Nephron (organoid): ENCODE measurements at regions not wholly inside any gene's neighbourhood (a gene's known extent, or its start where the extent isn't known, plus 50 kb on each side); places are given as distances from the start of the nearest gene placed in this dataset.
"Not testable (repeated sequence)": the region's sequence is repeated elsewhere in the genome, so short reads cannot be mapped to it uniquely, and the experiment has no call there.

Experiments
- H3K27ac Mint-ChIP-seq, 3 experiments: 2 replicates each; pipeline ENCODE4 v1.8.0; 2020; ENCODE audit warnings: mixed read lengths in 3 of 3, mild to moderate bottlenecking in 2 of 3, moderate library complexity in 1 of 3
- H3K27me3 Mint-ChIP-seq: 2 replicates; pipeline ENCODE4 v1.8.0; 2021; ENCODE audit warnings: low read depth, mild to moderate bottlenecking, moderate library complexity, mixed read lengths
- H3K36me3 Mint-ChIP-seq: 2 replicates; pipeline ENCODE4 v1.8.0; 2020; ENCODE audit warnings: low read depth, mixed read lengths
- H3K4me1 Mint-ChIP-seq: 2 replicates; pipeline ENCODE4 v1.8.0; 2020; ENCODE audit warnings: mixed read lengths
- H3K4me3 Mint-ChIP-seq, 3 experiments: 2 replicates each; pipeline ENCODE4 v1.8.0; 2020; ENCODE audit warnings: mild to moderate bottlenecking in 3 of 3, mixed read lengths in 3 of 3, moderate library complexity in 2 of 3
- H3K9me3 Mint-ChIP-seq: 2 replicates; pipeline ENCODE4 v1.8.0; 2020; ENCODE audit warnings: mixed read lengths
- CTCF ChIP-seq, 3 experiments: fragments of 200-600 bp; sonication (generic); IDR thresholded peaks; one replicate each; pipeline ENCODE4 v1.5.0; 2021; ENCODE audit warnings: antibody characterized with exemption in 3 of 3; ENCODE audit not compliant: unreplicated experiment in 3 of 3

GRCh38 chr3:34678575-34678974 lies 880.1 kb downstream of the PDCD6IP start:
- H3K4me1 Mint-ChIP-seq = peaks cover 3% of the 10 kb centered on the region
- peaks cover 12% of the 10 kb centered on the region for H3K9me3 Mint-ChIP-seq
- no peaks in the 10 kb centered on the region for H3K27me3 Mint-ChIP-seq
- H3K27ac Mint-ChIP-seq = no peak overlapping the region
- H3K4me3 Mint-ChIP-seq = no peak overlapping the region
- no peak for TF ChIP-seq CTCF (IDR thresholded peaks at IDR 0.05; ENCODE audit: unreplicated experiment in 3 of 3)
- H3K36me3 Mint-ChIP-seq = peaks cover 3% of the 10 kb centered on the region

- H3K4me1 Mint-ChIP-seq, H3K27ac Mint-ChIP-seq, H3K36me3 Mint-ChIP-seq, H3K27me3 Mint-ChIP-seq, H3K4me3 Mint-ChIP-seq: not testable (repeated sequence)
- H3K9me3 Mint-ChIP-seq = peaks cover 12% of the 10 kb centered on the region
Observed at GRCh38 chr3:34679055-34679454, 880.6 kb downstream of the PDCD6IP start.

- no peak overlapping the region for H3K4me3 Mint-ChIP-seq
- H3K4me1 Mint-ChIP-seq = peaks cover 3% of the 10 kb centered on the region
- peaks cover 10% of the 10 kb centered on the region for H3K9me3 Mint-ChIP-seq
- peak; percentile 53 to 74 (median 63) for TF ChIP-seq CTCF (IDR thresholded peaks at IDR 0.05; ENCODE audit: unreplicated experiment in 3 of 3)
- H3K27ac Mint-ChIP-seq = peak overlapping the region in 1 of 3 experiments; percentile 7
- no peaks in the 10 kb centered on the region for H3K27me3 Mint-ChIP-seq
- H3K36me3 Mint-ChIP-seq = peaks cover 3% of the 10 kb centered on the region
Observed at GRCh38 chr3:34683851-34684250, 885.4 kb downstream of the PDCD6IP start.

- Mint-ChIP-seq H3K9me3 (no peaks in the 10 kb centered on the region), H3K36me3 (no peaks in the 10 kb centered on the region), H3K27ac (no peak overlapping the region), H3K4me3 (no peak overlapping the region), H3K27me3 (no peaks in the 10 kb centered on the region), H3K4me1 (no peaks in the 10 kb centered on the region)
- TF ChIP-seq CTCF (IDR thresholded peaks at IDR 0.05; ENCODE audit: unreplicated experiment in 3 of 3) = no peak
Observed at GRCh38 chr3:34686541-34686940, 888.1 kb downstream of the PDCD6IP start.

GRCh38 chr3:34687671-34688070 lies 889.2 kb downstream of the PDCD6IP start:
- Mint-ChIP-seq H3K27ac (no peak overlapping the region), H3K4me3 (no peak overlapping the region), H3K27me3 (no peaks in the 10 kb centered on the region), H3K9me3 (peaks cover 4% of the 10 kb centered on the region), H3K4me1 (no peaks in the 10 kb centered on the region), H3K36me3 (no peaks in the 10 kb centered on the region)
- no peak for TF ChIP-seq CTCF (IDR thresholded peaks at IDR 0.05; ENCODE audit: unreplicated experiment in 3 of 3)

GRCh38 chr3:34696831-34697230 lies 898.4 kb downstream of the PDCD6IP start:
- Mint-ChIP-seq H3K4me3 (no peak overlapping the region), H3K4me1 (no peaks in the 10 kb centered on the region), H3K9me3 (peaks cover 37% of the 10 kb centered on the region), H3K27me3 (no peaks in the 10 kb centered on the region), H3K27ac (no peak overlapping the region), H3K36me3 (no peaks in the 10 kb centered on the region)
- TF ChIP-seq CTCF (IDR thresholded peaks at IDR 0.05; ENCODE audit: unreplicated experiment in 3 of 3) = no peak
